Type B pancreatic cell (in vitro differentiated cells): ENCODE measurements at regions not wholly inside any gene's neighbourhood (a gene's known extent, or its start where the extent isn't known, plus 50 kb on each side); places are given as distances from the start of the nearest gene placed in this dataset.
"Not testable (repeated sequence)": the region's sequence is repeated elsewhere in the genome, so short reads cannot be mapped to it uniquely, and the experiment has no call there.

Source experiments
- DNase-seq: peaks from one replicate; pipeline ENCODE4 v3.0.0; 2021; ENCODE audit warnings: mixed read lengths; ENCODE audit not compliant: unreplicated experiment; ENCODE audit errors: extremely low spot score
- H3K27ac Mint-ChIP-seq: 2 replicates; pipeline ENCODE4 v1.8.0; 2021; ENCODE audit warnings: mild to moderate bottlenecking, mixed read lengths
- H3K27me3 Mint-ChIP-seq: 2 replicates; pipeline ENCODE4 v1.8.0; 2021; ENCODE audit warnings: mixed read lengths
- H3K36me3 Mint-ChIP-seq: 2 replicates; pipeline ENCODE4 v1.8.0; 2021; ENCODE audit warnings: mixed read lengths
- H3K4me1 Mint-ChIP-seq: one replicate; pipeline ENCODE4 v1.8.0; 2021; ENCODE audit warnings: mixed read lengths; ENCODE audit not compliant: unreplicated experiment
- H3K4me3 Mint-ChIP-seq: 2 replicates; pipeline ENCODE4 v1.8.0; 2021; ENCODE audit warnings: mild to moderate bottlenecking, mixed read lengths
- H3K9me3 Mint-ChIP-seq: 2 replicates; pipeline ENCODE4 v1.8.0; 2021; ENCODE audit warnings: mixed read lengths
- TF ChIP-seq, protein P1 (sequence below): fragments of 200-600 bp; sonication (generic); conservative IDR thresholded peaks from 2 replicates; pipeline ENCODE4 v1.5.0; 2021; ENCODE audit warnings: antibody characterized with exemption, mild to moderate bottlenecking

GRCh38 chr13:81089371-81090157 is 748.6 kb upstream of the SPRY2 start:
- TF ChIP-seq, protein P1, sequence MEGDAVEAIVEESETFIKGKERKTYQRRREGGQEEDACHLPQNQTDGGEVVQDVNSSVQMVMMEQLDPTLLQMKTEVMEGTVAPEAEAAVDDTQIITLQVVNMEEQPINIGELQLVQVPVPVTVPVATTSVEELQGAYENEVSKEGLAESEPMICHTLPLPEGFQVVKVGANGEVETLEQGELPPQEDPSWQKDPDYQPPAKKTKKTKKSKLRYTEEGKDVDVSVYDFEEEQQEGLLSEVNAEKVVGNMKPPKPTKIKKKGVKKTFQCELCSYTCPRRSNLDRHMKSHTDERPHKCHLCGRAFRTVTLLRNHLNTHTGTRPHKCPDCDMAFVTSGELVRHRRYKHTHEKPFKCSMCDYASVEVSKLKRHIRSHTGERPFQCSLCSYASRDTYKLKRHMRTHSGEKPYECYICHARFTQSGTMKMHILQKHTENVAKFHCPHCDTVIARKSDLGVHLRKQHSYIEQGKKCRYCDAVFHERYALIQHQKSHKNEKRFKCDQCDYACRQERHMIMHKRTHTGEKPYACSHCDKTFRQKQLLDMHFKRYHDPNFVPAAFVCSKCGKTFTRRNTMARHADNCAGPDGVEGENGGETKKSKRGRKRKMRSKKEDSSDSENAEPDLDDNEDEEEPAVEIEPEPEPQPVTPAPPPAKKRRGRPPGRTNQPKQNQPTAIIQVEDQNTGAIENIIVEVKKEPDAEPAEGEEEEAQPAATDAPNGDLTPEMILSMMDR, result no peak
- no peak overlapping the region for H3K27ac Mint-ChIP-seq
- no peaks in the 10 kb centered on the region for H3K27me3 Mint-ChIP-seq
- peaks cover 4% of the 10 kb centered on the region for H3K4me1 Mint-ChIP-seq
- H3K9me3 Mint-ChIP-seq, result no peaks in the 10 kb centered on the region
- no peaks in the 10 kb centered on the region for H3K36me3 Mint-ChIP-seq
- DNase-seq, result no peak
- no peak overlapping the region for H3K4me3 Mint-ChIP-seq

- H3K9me3 Mint-ChIP-seq, result peaks cover 4% of the 10 kb centered on the region
- no peak overlapping the region for H3K27ac Mint-ChIP-seq
- TF ChIP-seq, protein P1, result no peak
- no peaks in the 10 kb centered on the region for H3K36me3 Mint-ChIP-seq
- no peak overlapping the region for H3K4me3 Mint-ChIP-seq
- H3K4me1 Mint-ChIP-seq, result no peaks in the 10 kb centered on the region
- DNase-seq, result no peak
- no peaks in the 10 kb centered on the region for H3K27me3 Mint-ChIP-seq
Observed at GRCh38 chr13:81080911-81081454, 740.1 kb upstream of the SPRY2 start.

DNA sequence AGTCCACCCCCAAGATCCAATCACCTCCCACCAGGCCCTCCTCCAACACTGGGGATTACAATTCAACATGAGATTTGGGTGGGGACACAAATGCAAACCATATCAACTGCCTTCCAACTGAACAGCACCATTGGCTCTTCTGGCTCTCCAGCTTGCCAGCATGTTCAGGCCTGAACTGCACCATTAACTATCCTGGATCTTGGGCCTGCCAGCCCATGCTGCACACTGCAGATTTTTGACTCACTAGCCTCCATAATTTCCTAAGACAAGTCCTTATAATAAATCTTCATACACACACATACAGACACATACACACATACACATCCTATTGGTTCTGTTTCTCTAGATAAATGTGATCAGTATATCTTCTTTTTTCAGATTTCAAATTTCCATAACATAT is 737.1 kb upstream of the SPRY2 start:
- no peaks in the 10 kb centered on the region for H3K4me1 Mint-ChIP-seq
- no peak overlapping the region for H3K4me3 Mint-ChIP-seq
- no peaks in the 10 kb centered on the region for H3K36me3 Mint-ChIP-seq
- peaks cover 4% of the 10 kb centered on the region for H3K9me3 Mint-ChIP-seq
- TF ChIP-seq, protein P1, result no peak
- no peaks in the 10 kb centered on the region for H3K27me3 Mint-ChIP-seq
- DNase-seq, result no peak
- H3K27ac Mint-ChIP-seq, result no peak overlapping the region

- not testable (repeated sequence) for H3K27me3 Mint-ChIP-seq, H3K4me3 Mint-ChIP-seq, H3K4me1 Mint-ChIP-seq, H3K27ac Mint-ChIP-seq, H3K36me3 Mint-ChIP-seq, H3K9me3 Mint-ChIP-seq, DNase-seq
Observed at GRCh38 chr13:81069822-81070221, 728.9 kb upstream of the SPRY2 start.

DNA sequence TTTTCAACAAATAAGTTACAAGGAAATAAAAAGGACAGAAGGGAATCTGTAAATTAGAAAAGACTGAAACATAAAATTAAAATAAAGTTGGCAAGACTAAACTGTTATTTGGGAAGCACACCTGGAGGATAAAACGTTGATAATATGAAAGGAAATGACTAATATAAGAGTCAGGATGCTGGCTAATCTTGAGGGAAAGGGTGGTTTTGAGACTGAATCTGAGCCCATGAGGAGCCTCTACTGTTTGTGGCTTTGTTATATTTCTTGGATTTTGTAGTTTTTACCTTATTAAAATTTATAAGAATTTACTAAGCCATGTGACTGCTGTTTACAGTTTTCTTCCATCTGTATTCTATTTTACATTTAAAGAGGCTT is 718.0 kb upstream of the SPRY2 start:
- no peaks in the 10 kb centered on the region for H3K36me3 Mint-ChIP-seq
- no peaks in the 10 kb centered on the region for H3K4me1 Mint-ChIP-seq
- TF ChIP-seq, protein P1, result no peak
- no peak overlapping the region for H3K4me3 Mint-ChIP-seq
- no peaks in the 10 kb centered on the region for H3K9me3 Mint-ChIP-seq
- no peak overlapping the region for H3K27ac Mint-ChIP-seq
- no peak for DNase-seq
- H3K27me3 Mint-ChIP-seq, result no peaks in the 10 kb centered on the region

- TF ChIP-seq, protein P1, result no peak
- no peak for DNase-seq
- Mint-ChIP-seq H3K36me3 (no peaks in the 10 kb centered on the region), H3K27me3 (no peaks in the 10 kb centered on the region), H3K4me3 (no peak overlapping the region), H3K4me1 (no peaks in the 10 kb centered on the region), H3K9me3 (no peaks in the 10 kb centered on the region), H3K27ac (no peak overlapping the region)
Observed at GRCh38 chr13:81058211-81058915, 717.4 kb upstream of the SPRY2 start.
